Left lung (tissue), 4 donors: ENCODE measurements at regions not wholly inside any gene's neighbourhood (a gene's known extent, or its start where the extent isn't known, plus 50 kb on each side); places are given as distances from the start of the nearest gene placed in this dataset.

ENCODE experiments used
- ATAC-seq: fragments of 200-7000 bp; cut with Tn5 transposase; one replicate; pipeline ENCODE4 v1.9.1; 2020; ENCODE audit warnings: moderate library complexity
- DNase-seq, 4 donors: peaks; one replicate each; pipeline ENCODE4 v3.0.0-alpha.2; 2013 to 2020
- H3K27ac ChIP-seq, 2 donors: fragments of 200-600 bp; sonication (generic) in 1 of 2; one replicate each; pipeline versions ENCODE4 v1.5.0 to v1.8.0; 2020 to 2021
- H3K27me3 ChIP-seq, 2 donors: fragments of 200-600 bp; sonication (generic) in 1 of 2; one replicate each; pipeline versions ENCODE4 v1.5.0 to v1.8.0; 2020 to 2021
- H3K36me3 ChIP-seq, 2 donors: fragments of 200-600 bp; sonication (generic) in 1 of 2; one replicate each; pipeline versions ENCODE4 v1.5.0 to v1.8.0; 2020 to 2021
- H3K4me1 ChIP-seq, 2 donors: fragments of 200-600 bp; one replicate each; pipeline ENCODE4 v1.8.0; 2021
- H3K4me3 ChIP-seq, 2 donors: fragments of 200-600 bp; sonication (generic) in 1 of 2; one replicate each; pipeline versions ENCODE4 v1.5.0 to v1.8.0; 2020 to 2021; ENCODE audit warnings: mild to moderate bottlenecking in 1 of 2
- H3K9me3 ChIP-seq, 2 donors: fragments of 200-600 bp; sonication (generic) in 1 of 2; one replicate each; pipeline versions ENCODE4 v1.5.0 to v1.8.0; 2020 to 2021
- intact Hi-C, 2 donors: fragments of 100-400 bp; cut with DNase I; formaldehyde crosslinking; loops; one replicate each; pipeline versions ENCODE4 v1.11.2 to v1.14.2; 2022
- TF ChIP-seq, protein P1 (sequence below), 2 donors: fragments of 200-600 bp; sonication (generic) in 1 of 2; IDR thresholded peaks; one replicate each; pipeline versions ENCODE4 v1.5.0 to v1.8.0; 2021; ENCODE audit warnings: antibody characterized with exemption in 2 of 2
- donor health status: DM: no; HTN: yes; CAD: no.
- donor health status: DM: no; HTN: no; CAD: no.

- no peak overlapping the region for H3K27ac ChIP-seq
- intact Hi-C loops = no loop called here
Observed at GRCh38 chr13:106306748-106307277, 228.6 kb downstream of the EFNB2 start.

DNA sequence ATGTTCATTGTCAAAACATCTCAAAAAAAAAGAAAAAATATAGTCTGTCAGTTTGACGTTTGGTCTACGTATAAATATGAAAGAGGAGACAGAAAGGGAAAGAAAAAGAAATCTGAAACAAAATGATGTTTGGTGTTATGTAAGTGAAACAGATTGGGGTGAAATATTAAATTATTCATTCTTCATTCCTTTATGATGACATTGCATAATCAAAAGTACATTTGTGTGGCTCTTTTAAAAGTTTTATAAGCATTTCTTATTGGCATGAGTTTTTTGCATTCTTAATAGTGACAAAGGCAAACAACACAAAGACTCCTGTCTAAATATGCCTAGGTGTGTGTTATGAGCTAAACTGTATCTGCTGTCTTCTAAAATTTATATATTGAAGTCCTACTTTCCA lies 232.6 kb downstream of the EFNB2 start:
- no peak overlapping the region for H3K27ac ChIP-seq
- H3K4me1 ChIP-seq = no peaks in the 10 kb centered on the region
- H3K4me3 ChIP-seq = no peak overlapping the region
- H3K36me3 ChIP-seq = no peaks in the 10 kb centered on the region
- intact Hi-C loops = no loop called here
- no peak for ATAC-seq
- no peak for DNase-seq
- TF ChIP-seq, protein P1, sequence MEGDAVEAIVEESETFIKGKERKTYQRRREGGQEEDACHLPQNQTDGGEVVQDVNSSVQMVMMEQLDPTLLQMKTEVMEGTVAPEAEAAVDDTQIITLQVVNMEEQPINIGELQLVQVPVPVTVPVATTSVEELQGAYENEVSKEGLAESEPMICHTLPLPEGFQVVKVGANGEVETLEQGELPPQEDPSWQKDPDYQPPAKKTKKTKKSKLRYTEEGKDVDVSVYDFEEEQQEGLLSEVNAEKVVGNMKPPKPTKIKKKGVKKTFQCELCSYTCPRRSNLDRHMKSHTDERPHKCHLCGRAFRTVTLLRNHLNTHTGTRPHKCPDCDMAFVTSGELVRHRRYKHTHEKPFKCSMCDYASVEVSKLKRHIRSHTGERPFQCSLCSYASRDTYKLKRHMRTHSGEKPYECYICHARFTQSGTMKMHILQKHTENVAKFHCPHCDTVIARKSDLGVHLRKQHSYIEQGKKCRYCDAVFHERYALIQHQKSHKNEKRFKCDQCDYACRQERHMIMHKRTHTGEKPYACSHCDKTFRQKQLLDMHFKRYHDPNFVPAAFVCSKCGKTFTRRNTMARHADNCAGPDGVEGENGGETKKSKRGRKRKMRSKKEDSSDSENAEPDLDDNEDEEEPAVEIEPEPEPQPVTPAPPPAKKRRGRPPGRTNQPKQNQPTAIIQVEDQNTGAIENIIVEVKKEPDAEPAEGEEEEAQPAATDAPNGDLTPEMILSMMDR (IDR thresholded peaks at IDR 0.05) = no peak
- no peaks in the 10 kb centered on the region for H3K27me3 ChIP-seq
- H3K9me3 ChIP-seq = peaks cover 0 to 16% of the 10 kb centered on the region in 2 donors

More at GRCh38 chr13:106306748-106307277, 228.6 kb downstream of the EFNB2 start:
- TF ChIP-seq, protein P1 (IDR thresholded peaks at IDR 0.05) = no peak
- H3K27me3 ChIP-seq = no peaks in the 10 kb centered on the region
- no peak overlapping the region for H3K4me3 ChIP-seq
- DNase-seq (no peak), ATAC-seq (no peak)
- no peaks in the 10 kb centered on the region for H3K4me1 ChIP-seq
- no peaks in the 10 kb centered on the region for H3K36me3 ChIP-seq
- peaks cover 0 to 23% of the 10 kb centered on the region in 2 donors for H3K9me3 ChIP-seq

- TF ChIP-seq, protein P1 (IDR thresholded peaks at IDR 0.05) = no peak
- no peaks in the 10 kb centered on the region for H3K4me1 ChIP-seq
- ATAC-seq = no peak
- H3K9me3 ChIP-seq = peaks cover 0 to 11% of the 10 kb centered on the region in 2 donors
- no peak overlapping the region for H3K4me3 ChIP-seq
- intact Hi-C loops = no loop called here
- H3K36me3 ChIP-seq = no peaks in the 10 kb centered on the region
- H3K27ac ChIP-seq = no peak overlapping the region
- DNase-seq = no peak
- H3K27me3 ChIP-seq = no peaks in the 10 kb centered on the region
Observed at GRCh38 chr13:106302011-106302410, 233.5 kb downstream of the EFNB2 start.

GRCh38 chr13:106299621-106300020 lies 235.8 kb downstream of the EFNB2 start:
- intact Hi-C loops = no loop called here
- TF ChIP-seq, protein P1 (IDR thresholded peaks at IDR 0.05) = no peak
- Histone ChIP-seq H3K4me1 (no peaks in the 10 kb centered on the region), H3K36me3 (no peaks in the 10 kb centered on the region), H3K4me3 (no peak overlapping the region), H3K9me3 (peaks cover 0 to 4% of the 10 kb centered on the region in 2 donors), H3K27me3 (no peaks in the 10 kb centered on the region), H3K27ac (no peak overlapping the region)
- ATAC-seq = no peak
- DNase-seq = no peak

DNA sequence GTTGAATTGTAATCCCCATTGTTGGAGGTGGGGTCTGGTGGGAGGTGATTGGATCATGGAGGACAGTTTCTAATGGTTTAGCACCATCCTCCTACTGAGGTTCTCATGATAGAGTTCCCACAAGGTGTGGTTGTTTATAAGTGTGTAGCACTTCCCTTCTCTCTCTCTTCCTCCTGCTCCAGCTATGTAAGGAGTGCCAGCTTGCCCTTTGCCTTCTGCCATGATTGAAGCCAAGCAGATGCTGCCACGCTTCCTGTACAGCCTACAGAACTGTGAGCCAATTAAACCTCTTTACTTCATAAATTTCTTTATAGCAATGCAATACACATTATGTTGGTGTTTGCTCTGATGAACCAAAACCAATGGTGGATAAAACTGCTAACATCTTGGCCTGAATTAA lies 238.2 kb downstream of the EFNB2 start:
- ATAC-seq = no peak
- TF ChIP-seq, protein P1 (IDR thresholded peaks at IDR 0.05) = no peak
- intact Hi-C loops = no loop called here

More for the DNA sequence above, 238.2 kb downstream of the EFNB2 start:
- no peaks in the 10 kb centered on the region for H3K9me3 ChIP-seq
- no peaks in the 10 kb centered on the region for H3K36me3 ChIP-seq
- H3K4me1 ChIP-seq = no peaks in the 10 kb centered on the region
- no peak overlapping the region for H3K27ac ChIP-seq
- H3K27me3 ChIP-seq = no peaks in the 10 kb centered on the region
- DNase-seq = no peak
- H3K4me3 ChIP-seq = no peak overlapping the region
